ENCODE measurements at regions not wholly inside any gene's neighbourhood (a gene's known extent, or its start where the extent isn't known, plus 50 kb on each side); places are given as distances from the start of the nearest gene placed in this dataset.

GRCh38 chr5:67366691-67367395 lies 170.2 kb upstream of the CD180 start:
- Histone ChIP-seq H3K4me2 (ENCODE audit: control insufficient read depth, insufficient read depth) (no peak overlapping the region), H3K36me3 (ENCODE audit: control insufficient read depth in 2 of 2, insufficient read depth in 2 of 2, low read length in 1 of 2) (no peaks in the 10 kb centered on the region), H3K9me3 (replicated peaks; ENCODE audit: control insufficient read depth, insufficient read depth, low read length) (no peaks in the 10 kb centered on the region), H3K4me3 (no peak overlapping the region), H3K9ac (ENCODE audit: control insufficient read depth, insufficient read depth, low read length) (no peak overlapping the region), H3K27me3 (replicated peaks in 1 of 2; ENCODE audit: control insufficient read depth in 2 of 2, insufficient read depth in 2 of 2, low read length in 1 of 2) (no peaks in the 10 kb centered on the region), H4K20me1 (ENCODE audit: control insufficient read depth, insufficient read depth) (no peaks in the 10 kb centered on the region), H3K4me1 (ENCODE audit: control insufficient read depth, insufficient read depth, low read length) (no peaks in the 10 kb centered on the region), H3K79me2 (ENCODE audit: control insufficient read depth, insufficient read depth, low read length) (no peaks in the 10 kb centered on the region), H3K27ac (ENCODE audit: control insufficient read depth, insufficient read depth) (no peak overlapping the region), H2AFZ (ENCODE audit: control insufficient read depth, low read depth, low read length) (no peak overlapping the region)
- intact Hi-C loops (cut with micrococcal nuclease; ENCODE audit: unreplicated experiment) = no loop called here
- CTCF ChIA-PET = no interaction called here
- RAD21 ChIA-PET (ENCODE audit: unreplicated experiment) = no interaction called here
- FAIRE-seq (no peak), DNase-seq (ENCODE audit: low read depth, low spot score) (no peak), ATAC-seq (no peak)
- POLR2A ChIA-PET = no interaction called here
- BruUV-seq (replicated peaks) = no TSS peak
- in situ Hi-C loops (cut with MboI) = no loop called here
- WGBS (ENCODE audit: insufficient coverage, insufficient replicate concordance, low lambda C conversion rate, missing lambda C conversion rate) = 40% methylated on average over 5 of the region's 5 CpGs
- SMC1A ChIA-PET (ENCODE audit: uncharacterized antibody, unreplicated experiment) = no interaction called here
- TF ChIP-seq ETV6 (conservative IDR thresholded peaks at IDR 0.05 in 1 of 2, IDR thresholded peaks at IDR 0.05 in 1 of 2; ENCODE audit: borderline replicate concordance in 1 of 2, low read depth in 1 of 2) = no peak
- no peak for TF ChIP-seq ZNF592 (IDR thresholded peaks at IDR 0.05)
- no peak for TF ChIP-seq RAD51 (IDR thresholded peaks at IDR 0.05)
- TF ChIP-seq CBFB (IDR thresholded peaks at IDR 0.05; ENCODE audit: low read depth) = no peak
- TF ChIP-seq ZBTB33 (IDR thresholded peaks at IDR 0.05) = no peak
- TF ChIP-seq NR2C2 (IDR thresholded peaks at IDR 0.05; ENCODE audit: borderline replicate concordance, control insufficient read depth, insufficient read length, low read depth) = no peak
- TF ChIP-seq NBN (IDR thresholded peaks at IDR 0.05) = no peak
- no peak for TF ChIP-seq IRF3 (IDR thresholded peaks at IDR 0.05)
- no peak for TF ChIP-seq ZBTB4 (CRISPR knock-in tag; IDR thresholded peaks at IDR 0.05)
- TF ChIP-seq YBX1 (IDR thresholded peaks at IDR 0.05) = no peak
- TF ChIP-seq ATF2 (IDR thresholded peaks at IDR 0.05; ENCODE audit: low read length) = no peak
- TF ChIP-seq NR2C1 (IDR thresholded peaks at IDR 0.05) = no peak
